ENCODE measurements at regions not wholly inside any gene's neighbourhood (a gene's known extent, or its start where the extent isn't known, plus 50 kb on each side); places are given as distances from the start of the nearest gene placed in this dataset.

- TF ChIP-seq, protein P1, sequence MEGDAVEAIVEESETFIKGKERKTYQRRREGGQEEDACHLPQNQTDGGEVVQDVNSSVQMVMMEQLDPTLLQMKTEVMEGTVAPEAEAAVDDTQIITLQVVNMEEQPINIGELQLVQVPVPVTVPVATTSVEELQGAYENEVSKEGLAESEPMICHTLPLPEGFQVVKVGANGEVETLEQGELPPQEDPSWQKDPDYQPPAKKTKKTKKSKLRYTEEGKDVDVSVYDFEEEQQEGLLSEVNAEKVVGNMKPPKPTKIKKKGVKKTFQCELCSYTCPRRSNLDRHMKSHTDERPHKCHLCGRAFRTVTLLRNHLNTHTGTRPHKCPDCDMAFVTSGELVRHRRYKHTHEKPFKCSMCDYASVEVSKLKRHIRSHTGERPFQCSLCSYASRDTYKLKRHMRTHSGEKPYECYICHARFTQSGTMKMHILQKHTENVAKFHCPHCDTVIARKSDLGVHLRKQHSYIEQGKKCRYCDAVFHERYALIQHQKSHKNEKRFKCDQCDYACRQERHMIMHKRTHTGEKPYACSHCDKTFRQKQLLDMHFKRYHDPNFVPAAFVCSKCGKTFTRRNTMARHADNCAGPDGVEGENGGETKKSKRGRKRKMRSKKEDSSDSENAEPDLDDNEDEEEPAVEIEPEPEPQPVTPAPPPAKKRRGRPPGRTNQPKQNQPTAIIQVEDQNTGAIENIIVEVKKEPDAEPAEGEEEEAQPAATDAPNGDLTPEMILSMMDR (IDR thresholded peaks at IDR 0.05; ENCODE audit: insufficient read depth, low read length): no peak
- TF ChIP-seq POLR2AphosphoS5 (IDR thresholded peaks at IDR 0.05; ENCODE audit: low read depth) (no peak), REST (IDR thresholded peaks at IDR 0.05; ENCODE audit: insufficient replicate concordance, low read depth) (no peak), SPI1 (IDR thresholded peaks at IDR 0.05; ENCODE audit: borderline replicate concordance, low read depth) (no peak)
Observed at GRCh38 chr5:89686081-89686765, 723.3 kb downstream of the CETN3 start.
